Stimulated activated naive B cell treated with anti-CD40 and anti-IgM and Interleukin-4, amounts not matched to agents 10 μg/mL and 1 μg/mL and 100 μg/mL, for 72 hours (primary cell): ENCODE measurements at regions not wholly inside any gene's neighbourhood (a gene's known extent, or its start where the extent isn't known, plus 50 kb on each side); places are given as distances from the start of the nearest gene placed in this dataset.
"Not testable (repeated sequence)": the region's sequence is repeated elsewhere in the genome, so short reads cannot be mapped to it uniquely, and the experiment has no call there.

Experiments used
- ATAC-seq, 2 donors: fragments of 150-1000 bp; cut with Tn5 transposase; replicated peaks; 2 replicates each; pipeline ENCODE4 v1.10.0; 2021; ENCODE audit warnings: moderate library complexity in 1 of 2
- DNase-seq: peaks from one replicate; pipeline ENCODE4 v3.0.0; 2021
- H3K27ac Mint-ChIP-seq: one replicate; pipeline ENCODE4 v1.8.0; 2022; ENCODE audit warnings: mild to moderate bottlenecking, mixed read lengths
- H3K27me3 Mint-ChIP-seq, 2 donors: one replicate each; pipeline ENCODE4 v1.8.0; 2022; ENCODE audit warnings: mixed read lengths in 2 of 2
- H3K36me3 Mint-ChIP-seq, 2 donors: one replicate each; pipeline ENCODE4 v1.8.0; 2022; ENCODE audit warnings: mixed read lengths in 2 of 2, mild to moderate bottlenecking in 1 of 2
- H3K4me1 Mint-ChIP-seq, 2 donors: one replicate each; pipeline ENCODE4 v1.8.0; 2022; ENCODE audit warnings: mixed read lengths in 2 of 2, mild to moderate bottlenecking in 1 of 2
- H3K4me3 Mint-ChIP-seq, 2 donors: one replicate each; pipeline ENCODE4 v1.8.0; 2022; ENCODE audit warnings: mild to moderate bottlenecking in 2 of 2, mixed read lengths in 2 of 2, moderate library complexity in 1 of 2
- H3K9me3 Mint-ChIP-seq, 2 donors: one replicate each; pipeline ENCODE4 v1.8.0; 2022; ENCODE audit warnings: mixed read lengths in 2 of 2, mild to moderate bottlenecking in 1 of 2

DNA sequence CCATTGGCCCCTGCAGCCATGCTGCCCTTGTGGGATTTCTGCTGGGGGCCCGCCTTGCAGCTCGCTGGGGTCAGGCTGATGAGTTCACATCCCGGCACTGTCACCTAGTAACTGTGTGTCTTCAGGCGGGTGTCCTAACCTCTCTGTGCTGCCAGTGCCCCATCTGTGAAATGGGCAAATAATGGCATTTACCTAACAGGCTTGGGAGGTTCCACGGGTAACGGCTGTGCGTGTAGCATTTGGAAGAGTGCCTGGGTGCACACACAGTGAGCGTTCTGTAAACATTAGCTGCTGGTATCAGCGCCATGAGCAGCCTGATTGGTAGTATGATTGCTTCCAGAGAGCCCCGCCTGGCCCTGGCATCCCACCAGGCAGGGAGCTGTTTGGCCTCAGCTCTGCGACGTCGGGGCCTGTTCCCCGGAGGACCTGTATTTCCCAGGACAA, 167.3 kb upstream of the GSE1 start:
- Mint-ChIP-seq H3K27ac (no peak overlapping the region), H3K36me3 (no peaks in the 10 kb centered on the region), H3K27me3 (peaks cover 6 to 17% of the 10 kb centered on the region in 2 donors), H3K9me3 (no peaks in the 10 kb centered on the region), H3K4me1 (peaks cover 20 to 26% of the 10 kb centered on the region in 2 donors), H3K4me3 (no peak overlapping the region)
- ATAC-seq: no peak
- no peak for DNase-seq

DNA sequence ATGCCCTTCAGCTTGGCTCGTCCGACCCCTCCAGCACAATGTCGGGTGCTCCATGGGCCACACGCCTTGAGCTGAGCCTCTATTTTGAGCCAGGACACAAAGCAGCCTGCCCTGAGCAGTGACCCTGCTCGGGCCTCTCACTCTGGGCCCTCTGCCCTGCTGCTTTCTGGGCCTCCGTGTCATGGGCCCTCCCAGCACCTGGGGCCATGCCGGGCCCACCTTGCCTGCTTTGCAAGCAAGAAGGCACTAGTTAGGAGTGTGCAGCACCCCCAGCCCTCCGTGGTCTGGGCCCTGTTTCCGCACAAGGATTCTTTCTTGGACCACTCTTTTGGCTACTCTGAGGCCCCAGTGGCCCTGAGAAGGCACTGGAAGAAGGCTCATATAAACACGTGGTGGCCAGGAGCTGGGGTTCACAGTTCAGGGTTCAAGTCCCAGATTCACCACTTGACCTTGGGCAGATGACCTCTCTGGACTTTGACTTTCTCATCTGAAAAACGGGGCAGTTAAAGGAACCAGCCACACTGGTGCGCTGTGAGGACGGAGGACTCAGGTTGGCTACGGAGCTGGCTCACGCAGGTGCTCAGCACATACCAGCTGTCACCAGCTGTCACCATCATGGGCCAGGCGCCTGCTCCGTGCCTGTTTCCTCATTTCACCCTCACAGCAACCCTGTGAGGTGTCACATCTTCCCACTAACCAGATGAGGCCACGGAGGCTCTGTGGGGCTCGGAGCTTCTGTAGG, 166.0 kb upstream of the GSE1 start:
- H3K36me3 Mint-ChIP-seq: no peaks in the 10 kb centered on the region
- H3K27ac Mint-ChIP-seq: no peak overlapping the region
- H3K4me1 Mint-ChIP-seq: peaks cover 20 to 26% of the 10 kb centered on the region in 2 donors
- no peaks in the 10 kb centered on the region for H3K9me3 Mint-ChIP-seq
- peak; percentile 40 for DNase-seq
- ATAC-seq: peak; percentile 94 to 95
- H3K27me3 Mint-ChIP-seq: peaks cover 6 to 26% of the 10 kb centered on the region in 2 donors
- no peak overlapping the region for H3K4me3 Mint-ChIP-seq

DNA sequence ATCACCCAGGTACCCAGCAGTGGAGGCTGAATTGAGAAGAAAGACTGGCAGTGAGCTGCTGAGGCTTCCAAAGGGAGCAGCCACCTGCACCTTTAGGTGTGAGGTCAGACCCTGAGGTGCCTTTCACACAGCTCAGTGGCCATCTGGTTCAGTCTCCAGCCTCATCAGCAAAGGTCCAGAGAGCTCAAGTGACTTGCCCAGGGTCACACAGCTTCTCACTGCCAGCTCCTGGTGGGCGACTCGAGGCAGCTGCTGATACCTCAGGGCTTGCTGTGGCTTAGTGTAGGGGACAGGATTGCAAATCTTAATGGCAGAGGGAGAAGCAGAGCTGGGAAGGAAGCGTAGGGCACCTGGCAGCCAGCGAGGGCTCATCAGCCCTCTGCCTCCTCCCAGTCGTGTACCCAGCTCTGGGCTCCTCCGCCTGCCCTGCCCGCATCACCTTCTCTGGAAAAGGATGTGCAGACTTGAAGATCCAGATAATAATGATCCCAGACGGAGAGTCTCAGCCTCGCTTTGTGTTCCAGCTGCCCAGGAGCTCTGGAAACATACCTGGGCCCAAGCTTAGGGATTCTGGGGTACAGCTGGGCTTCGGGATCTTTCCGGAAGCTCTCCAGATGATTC, 165.3 kb upstream of the GSE1 start:
- peak overlapping the region; percentile 42 for H3K27ac Mint-ChIP-seq
- no peaks in the 10 kb centered on the region for H3K36me3 Mint-ChIP-seq
- DNase-seq: no peak
- H3K4me3 Mint-ChIP-seq: peak overlapping the region in 1 of 2 donors; percentile 20
- H3K9me3 Mint-ChIP-seq: no peaks in the 10 kb centered on the region
- peaks cover 20 to 26% of the 10 kb centered on the region in 2 donors for H3K4me1 Mint-ChIP-seq
- ATAC-seq: peak in 1 of 2 donors; percentile 14
- peaks cover 6 to 29% of the 10 kb centered on the region in 2 donors for H3K27me3 Mint-ChIP-seq

DNA sequence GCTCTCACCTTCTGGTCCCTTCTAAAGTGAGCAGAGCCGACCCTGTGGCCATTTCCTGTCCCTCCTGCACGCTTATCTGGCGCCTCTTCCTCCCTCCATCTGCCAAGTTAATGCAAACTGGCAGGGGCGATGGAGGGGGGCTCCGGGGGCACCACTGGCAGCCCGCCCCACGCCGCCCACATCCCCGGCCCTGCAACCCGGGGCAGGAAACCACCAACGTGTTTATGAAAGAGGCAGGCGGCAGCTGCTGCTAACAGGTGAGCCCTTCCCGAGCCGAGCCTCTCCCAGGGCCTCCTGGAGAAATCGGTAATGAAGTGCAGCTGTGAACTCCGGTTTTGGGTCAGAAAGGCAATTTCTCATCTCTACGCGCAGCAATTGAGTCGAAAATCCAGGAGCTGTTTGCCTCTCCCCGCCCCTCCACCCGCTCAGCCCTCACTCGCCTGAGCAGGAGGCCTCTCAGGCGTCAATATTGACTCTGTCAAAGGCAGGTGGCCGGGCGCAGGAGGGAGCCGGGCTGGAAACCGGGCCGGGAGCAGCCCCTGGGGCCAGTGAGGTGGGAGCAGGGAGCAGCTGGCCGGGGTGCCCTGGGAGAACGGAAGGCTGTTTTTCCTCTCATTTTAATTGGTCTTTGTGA, 164.4 kb upstream of the GSE1 start:
- ATAC-seq: peak in 1 of 2 donors; percentile 33

DNA sequence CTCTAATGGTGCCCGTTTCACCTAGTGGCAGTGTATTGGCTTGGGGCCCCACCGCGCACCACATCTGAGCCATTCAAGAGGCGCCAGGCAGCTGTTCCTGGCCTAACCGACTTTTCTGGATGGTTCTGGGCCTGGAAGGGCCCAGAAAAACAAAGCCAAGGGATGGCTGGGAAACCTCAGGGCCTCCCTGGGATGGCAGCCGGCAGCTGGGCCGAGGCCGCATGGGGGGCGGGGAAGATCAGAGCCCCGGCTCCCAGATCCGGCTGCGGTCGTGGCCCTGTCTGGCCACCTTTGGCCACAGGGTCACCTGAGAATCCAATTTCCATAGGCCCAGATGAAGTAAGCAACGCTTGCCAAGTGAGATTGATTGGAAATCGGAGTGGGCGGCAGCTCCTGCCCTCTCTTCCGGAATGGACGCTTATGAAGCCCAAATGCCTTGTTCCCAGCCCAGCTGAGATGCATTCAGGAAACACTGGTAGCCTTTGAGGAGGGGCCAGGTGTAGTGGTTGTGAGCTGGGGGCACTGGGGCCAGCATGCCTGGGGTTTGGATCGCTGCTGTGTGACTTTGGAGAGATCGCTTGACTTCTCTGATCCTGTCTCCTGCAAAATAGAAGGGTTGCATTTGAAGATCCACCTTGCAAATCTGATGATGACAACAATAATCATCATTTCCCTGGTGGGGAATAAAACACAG, 163.8 kb upstream of the GSE1 start:
- ATAC-seq (no peak), DNase-seq (no peak)
- Mint-ChIP-seq H3K4me1 (peaks cover 20 to 26% of the 10 kb centered on the region in 2 donors), H3K9me3 (no peaks in the 10 kb centered on the region), H3K27me3 (peaks cover 10 to 45% of the 10 kb centered on the region in 2 donors), H3K4me3 (no peak overlapping the region), H3K27ac (no peak overlapping the region), H3K36me3 (no peaks in the 10 kb centered on the region)

More for the DNA sequence above, 164.4 kb upstream of the GSE1 start:
- no peak for DNase-seq
- Mint-ChIP-seq H3K27me3 (peaks cover 10 to 38% of the 10 kb centered on the region in 2 donors), H3K27ac (no peak overlapping the region), H3K4me1 (peaks cover 20 to 26% of the 10 kb centered on the region in 2 donors), H3K36me3 (no peaks in the 10 kb centered on the region), H3K4me3 (peak overlapping the region in 1 of 2 donors; percentile 29), H3K9me3 (no peaks in the 10 kb centered on the region)

DNA sequence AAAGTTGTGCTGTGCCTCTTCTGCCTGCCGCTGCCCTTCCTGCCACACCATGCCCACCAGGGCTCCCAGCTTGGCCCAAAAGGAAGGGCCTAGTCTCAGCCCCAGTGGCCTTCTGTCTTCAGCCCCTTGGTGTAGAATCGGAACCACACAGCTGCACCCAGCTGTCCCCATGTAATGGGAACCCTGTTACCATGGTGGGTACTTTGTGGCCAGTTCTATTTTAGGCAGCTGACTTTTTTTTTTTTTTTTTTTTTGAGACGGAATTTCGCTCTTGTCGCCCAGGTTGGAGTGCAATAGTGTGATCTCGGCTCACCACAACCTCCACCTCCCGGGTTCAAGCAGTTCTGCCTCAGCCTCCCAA, 163.3 kb upstream of the GSE1 start:
- H3K9me3 Mint-ChIP-seq: no peaks in the 10 kb centered on the region

DNA sequence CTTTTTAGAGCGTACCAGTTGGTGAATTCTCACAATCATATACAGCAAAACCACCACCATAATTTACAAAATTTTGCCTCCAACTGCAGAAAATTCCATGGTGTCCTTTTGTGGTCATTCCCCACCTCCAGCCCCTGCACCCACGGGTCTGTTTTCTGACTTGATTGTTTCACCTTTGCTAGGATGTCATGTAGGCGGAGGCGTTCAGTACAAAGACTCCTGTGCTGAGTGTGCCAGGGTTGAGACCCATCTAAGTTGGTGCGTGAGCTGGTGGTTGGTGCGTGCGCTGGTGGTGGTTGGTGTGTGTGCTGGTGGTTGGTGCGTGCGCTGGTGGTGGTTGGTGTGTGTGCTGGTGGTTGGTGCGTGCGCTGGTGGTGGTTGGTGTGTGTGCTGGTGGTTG, 162.0 kb upstream of the GSE1 start:
- not testable (repeated sequence) for DNase-seq, ATAC-seq, H3K4me3 Mint-ChIP-seq, H3K36me3 Mint-ChIP-seq, H3K9me3 Mint-ChIP-seq
- peak overlapping the region; percentile 65 for H3K27ac Mint-ChIP-seq
- peaks cover 18 to 26% of the 10 kb centered on the region in 2 donors for H3K4me1 Mint-ChIP-seq
- H3K27me3 Mint-ChIP-seq: peaks cover 19 to 57% of the 10 kb centered on the region in 2 donors

More for the DNA sequence above, 163.3 kb upstream of the GSE1 start:
- ATAC-seq (no peak), DNase-seq (no peak)
- Mint-ChIP-seq H3K4me1 (peaks cover 20 to 26% of the 10 kb centered on the region in 2 donors), H3K36me3 (no peaks in the 10 kb centered on the region), H3K4me3 (no peak overlapping the region), H3K27me3 (peaks cover 15 to 49% of the 10 kb centered on the region in 2 donors), H3K27ac (no peak overlapping the region)

DNA sequence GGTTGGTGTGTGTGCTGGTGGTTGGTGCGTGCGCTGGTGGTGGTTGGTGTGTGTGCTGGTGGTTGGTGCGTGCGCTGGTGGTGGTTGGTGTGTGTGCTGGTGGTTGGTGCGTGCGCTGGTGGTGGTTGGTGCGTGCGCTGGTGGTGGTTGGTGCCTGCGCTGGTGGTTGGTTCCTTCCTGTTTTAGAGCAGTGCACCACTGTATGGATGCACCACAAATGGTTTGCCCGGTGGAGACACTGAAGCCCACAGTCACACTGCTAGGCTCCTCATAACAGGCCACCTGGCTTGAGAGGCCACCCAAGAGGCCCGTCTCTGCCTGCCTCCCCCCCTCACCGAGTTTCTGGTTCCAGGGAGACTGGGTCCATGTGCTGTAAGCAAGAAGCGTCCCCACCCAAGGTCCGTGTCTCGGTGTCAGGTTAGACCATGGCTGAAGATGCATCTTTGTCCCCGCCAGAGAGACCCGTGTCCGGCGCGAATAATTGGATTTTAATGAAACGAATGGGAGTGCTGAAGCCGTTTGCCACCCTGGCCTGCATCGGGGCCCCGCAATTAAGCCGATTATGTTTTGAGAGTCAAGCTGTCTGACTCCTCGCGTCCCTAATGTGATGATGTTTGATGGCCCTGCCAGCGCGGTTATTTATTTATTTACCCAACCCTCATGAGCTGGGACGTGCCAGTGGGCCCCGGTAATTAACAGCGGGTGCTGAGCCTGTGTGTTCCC, 161.3 kb upstream of the GSE1 start:
- Mint-ChIP-seq H3K9me3 (no peaks in the 10 kb centered on the region), H3K4me1 (peaks cover 18 to 26% of the 10 kb centered on the region in 2 donors), H3K36me3 (no peaks in the 10 kb centered on the region), H3K4me3 (no peak overlapping the region), H3K27me3 (peaks cover 22 to 63% of the 10 kb centered on the region in 2 donors), H3K27ac (no peak overlapping the region)
- DNase-seq: no peak
- ATAC-seq: no peak

DNA sequence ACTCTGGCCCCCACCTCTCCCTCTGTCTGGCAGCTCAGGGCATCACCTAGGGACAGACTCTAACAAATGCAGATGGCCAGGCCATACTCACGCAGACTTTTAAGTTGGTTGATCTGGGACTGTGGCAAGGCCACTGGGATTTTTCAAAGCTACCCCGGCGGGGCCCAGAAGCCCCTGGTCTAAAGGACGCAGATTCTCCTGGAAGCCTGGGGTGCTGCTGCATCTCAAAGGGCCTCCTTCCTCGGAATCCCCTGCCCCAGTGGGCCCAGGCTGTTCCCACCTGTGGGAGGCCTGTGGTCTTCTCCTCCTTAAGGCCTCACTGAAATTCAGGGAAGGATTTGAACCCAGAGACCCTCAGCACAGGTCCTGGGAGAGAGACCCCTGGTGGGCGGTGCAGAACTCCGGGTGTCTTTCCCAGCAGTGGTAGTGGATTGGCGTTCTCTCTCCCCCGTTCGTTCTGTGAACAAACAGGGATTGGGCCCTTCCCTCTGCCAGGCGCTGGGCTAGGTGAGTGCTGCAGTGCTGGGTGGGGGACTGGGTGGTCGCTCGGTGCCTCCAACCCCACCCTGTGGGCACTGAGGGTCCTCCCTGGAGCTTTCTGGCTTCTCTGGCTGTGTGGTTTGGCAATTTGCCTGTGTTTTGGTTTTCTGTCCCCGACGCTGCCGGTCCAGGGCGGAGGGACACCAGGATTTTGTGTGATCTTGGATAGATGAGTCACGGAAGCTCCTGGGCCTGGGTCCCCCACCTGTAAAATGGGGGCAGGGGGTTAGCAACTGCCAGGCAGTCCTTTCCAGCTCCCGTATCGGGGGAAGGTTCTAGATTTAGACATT, 160.5 kb upstream of the GSE1 start:
- Mint-ChIP-seq H3K27ac (no peak overlapping the region), H3K27me3 (peaks cover 29 to 68% of the 10 kb centered on the region in 2 donors), H3K36me3 (no peaks in the 10 kb centered on the region), H3K4me3 (no peak overlapping the region), H3K4me1 (peaks cover 16 to 23% of the 10 kb centered on the region in 2 donors), H3K9me3 (no peaks in the 10 kb centered on the region)
- no peak for ATAC-seq
- DNase-seq: no peak

DNA sequence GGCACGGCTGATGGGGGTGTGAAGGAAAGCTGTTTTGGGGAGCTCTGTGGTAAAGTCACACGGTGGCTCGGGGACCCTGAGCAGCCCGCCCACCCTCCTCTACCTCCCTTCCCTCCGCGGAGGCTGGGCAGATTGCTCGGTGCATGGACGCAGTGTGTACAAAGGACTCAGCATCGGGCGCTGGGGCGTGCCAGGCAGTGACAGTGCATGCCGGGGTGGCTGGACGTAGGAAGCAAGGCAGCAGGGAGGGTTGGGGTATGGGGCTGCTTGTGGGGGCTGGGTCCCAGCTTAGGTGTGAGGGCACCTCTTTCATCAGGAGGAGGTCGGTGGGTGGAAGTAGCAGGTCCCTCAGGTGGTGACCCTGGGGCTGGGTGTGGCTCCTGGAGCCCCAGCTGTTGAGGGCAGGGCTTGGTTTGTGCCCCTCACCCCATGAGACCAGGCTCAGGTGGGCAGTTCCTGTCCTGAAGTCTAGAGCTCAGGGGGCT, 159.9 kb upstream of the GSE1 start:
- DNase-seq (no peak), ATAC-seq (no peak)
- H3K36me3 Mint-ChIP-seq: no peaks in the 10 kb centered on the region
- no peak overlapping the region for H3K4me3 Mint-ChIP-seq
- no peak overlapping the region for H3K27ac Mint-ChIP-seq
- H3K9me3 Mint-ChIP-seq: no peaks in the 10 kb centered on the region
- peaks cover 9 to 17% of the 10 kb centered on the region in 2 donors for H3K4me1 Mint-ChIP-seq
- H3K27me3 Mint-ChIP-seq: peaks cover 35 to 67% of the 10 kb centered on the region in 2 donors

DNA sequence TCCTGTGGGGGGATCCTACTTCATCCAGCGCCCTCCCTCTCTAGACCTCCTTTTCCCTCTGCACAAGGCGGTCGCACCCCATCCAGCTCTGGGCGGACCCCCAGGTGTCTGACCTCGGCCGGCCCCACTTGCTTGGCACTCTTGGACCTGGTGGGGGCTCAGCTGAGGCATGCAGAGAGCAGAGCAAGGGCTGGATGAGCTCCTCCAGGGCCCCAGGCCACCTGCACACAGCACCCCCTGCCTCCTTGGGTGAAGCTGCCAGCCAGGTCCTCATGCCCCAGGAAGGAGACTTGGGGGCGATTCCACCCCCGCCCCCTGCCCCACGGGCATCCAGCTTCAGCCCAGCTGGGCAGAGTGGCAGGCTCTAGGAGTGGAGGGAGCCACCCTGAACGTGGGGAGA, 159.4 kb upstream of the GSE1 start:
- Mint-ChIP-seq H3K27me3 (peaks cover 36 to 67% of the 10 kb centered on the region in 2 donors), H3K9me3 (no peaks in the 10 kb centered on the region), H3K36me3 (no peaks in the 10 kb centered on the region)

DNA sequence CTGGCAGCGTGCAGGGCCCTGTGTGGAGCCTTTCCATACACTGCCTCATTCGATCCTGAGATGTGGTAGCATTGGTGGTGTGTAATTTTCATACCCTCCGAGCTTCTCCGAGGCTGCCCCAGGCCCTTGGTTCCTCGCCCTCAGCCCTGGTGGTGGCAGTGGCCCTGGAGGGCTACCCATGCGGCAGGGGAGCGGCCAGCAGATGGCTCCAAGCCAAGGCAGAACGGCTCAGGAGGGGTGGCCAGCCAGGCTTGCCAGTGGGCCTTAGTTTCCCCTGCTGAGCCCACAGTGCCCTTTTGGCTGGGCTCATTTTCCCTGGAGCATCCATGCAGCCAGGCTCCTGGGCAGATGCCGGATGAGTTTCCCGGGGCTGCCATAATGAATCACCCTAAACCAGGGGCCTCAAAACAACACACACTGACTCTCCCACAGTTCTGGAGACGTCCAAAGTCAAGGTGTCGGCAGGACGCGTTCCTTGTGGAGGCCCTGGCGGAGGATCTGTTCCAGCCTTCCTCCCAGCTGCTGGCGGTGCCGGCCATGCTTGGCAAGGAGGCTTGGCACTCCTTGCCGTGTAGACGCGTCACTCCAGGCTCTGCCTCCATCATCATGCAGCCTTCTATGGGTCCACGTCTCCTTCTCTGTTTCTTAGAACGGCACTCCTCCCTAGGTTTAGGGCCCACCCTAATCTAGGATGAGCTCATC, 158.8 kb upstream of the GSE1 start:
- H3K36me3 Mint-ChIP-seq: no peaks in the 10 kb centered on the region
- H3K27me3 Mint-ChIP-seq: peaks cover 41 to 67% of the 10 kb centered on the region in 2 donors
- H3K27ac Mint-ChIP-seq: no peak overlapping the region
- DNase-seq (no peak), ATAC-seq (no peak)
- peaks cover 2 to 6% of the 10 kb centered on the region in 2 donors for H3K4me1 Mint-ChIP-seq
- no peaks in the 10 kb centered on the region for H3K9me3 Mint-ChIP-seq
- H3K4me3 Mint-ChIP-seq: no peak overlapping the region

More for the DNA sequence above, 159.4 kb upstream of the GSE1 start:
- Mint-ChIP-seq H3K27ac (no peak overlapping the region), H3K4me3 (no peak overlapping the region), H3K4me1 (peaks cover 6 to 12% of the 10 kb centered on the region in 2 donors)
- DNase-seq (no peak), ATAC-seq (no peak)
